Activated CD4-positive, alpha-beta T cell treated with anti-CD3 and anti-CD28 coated beads, Interleukin-2, amount 10 ng/mL, durations not matched to agents 7 days and 5 days (primary cell): ENCODE measurements at regions not wholly inside any gene's neighbourhood (a gene's known extent, or its start where the extent isn't known, plus 50 kb on each side); places are given as distances from the start of the nearest gene placed in this dataset.
A peak's percentile ranks its signal among the peaks of the same experiment; 100 is the strongest.
"Not testable (repeated sequence)": the region's sequence is repeated elsewhere in the genome, so short reads cannot be mapped to it uniquely, and the experiment has no call there.

Experiments
- CTCF ChIA-PET: fragments of 350-600 bp; sonication (Branson Sonifier 250); formaldehyde crosslinking; loops from one replicate; lab custom pipeline; 2021; ENCODE audit warnings: antibody characterized with exemption; lab: Charles Lee
- POLR2A ChIA-PET: fragments of 350-600 bp; sonication (Branson Sonifier 250); formaldehyde crosslinking; loops from one replicate; lab custom pipeline; 2021; ENCODE audit warnings: antibody characterized with exemption; lab: Charles Lee
- DNase-seq: peaks from one replicate; pipeline ENCODE4 v3.0.0-alpha.2; 2020
- H3K27ac Mint-ChIP-seq: one replicate; pipeline ENCODE4 v1.8.0; 2021; ENCODE audit warnings: mild to moderate bottlenecking, moderate library complexity, mixed read lengths
- H3K27me3 Mint-ChIP-seq: one replicate; pipeline ENCODE4 v1.8.0; 2021; ENCODE audit warnings: mixed read lengths
- H3K36me3 Mint-ChIP-seq: one replicate; pipeline ENCODE4 v1.8.0; 2021; ENCODE audit warnings: low read depth, mixed read lengths
- H3K4me1 Mint-ChIP-seq: one replicate; pipeline ENCODE4 v1.8.0; 2021; ENCODE audit warnings: mixed read lengths
- H3K4me3 Mint-ChIP-seq: one replicate; pipeline ENCODE4 v1.8.0; 2021; ENCODE audit warnings: mild to moderate bottlenecking, moderate library complexity, mixed read lengths
- H3K9me3 Mint-ChIP-seq: one replicate; pipeline ENCODE4 v1.8.0; 2021; ENCODE audit warnings: mixed read lengths

GRCh38 chr5:62214701-62215100, 91.3 kb upstream of the KIF2A start:
- ChIA-PET POLR2A (no interaction called here), CTCF (no interaction called here)
- Mint-ChIP-seq H3K27ac (no peak overlapping the region), H3K27me3 (peaks cover 32% of the 10 kb centered on the region), H3K36me3 (no peaks in the 10 kb centered on the region), H3K9me3 (no peaks in the 10 kb centered on the region), H3K4me3 (no peak overlapping the region), H3K4me1 (no peaks in the 10 kb centered on the region)
- DNase-seq = no peak

- H3K4me3 Mint-ChIP-seq, DNase-seq, H3K27ac Mint-ChIP-seq, POLR2A ChIA-PET, H3K9me3 Mint-ChIP-seq, CTCF ChIA-PET, H3K36me3 Mint-ChIP-seq, H3K4me1 Mint-ChIP-seq: not testable (repeated sequence)
- H3K27me3 Mint-ChIP-seq = peaks cover 30% of the 10 kb centered on the region
Observed at GRCh38 chr5:62216603-62217002, 89.4 kb upstream of the KIF2A start.

- H3K4me3 Mint-ChIP-seq, H3K4me1 Mint-ChIP-seq, POLR2A ChIA-PET, CTCF ChIA-PET, DNase-seq, H3K9me3 Mint-ChIP-seq, H3K36me3 Mint-ChIP-seq, H3K27ac Mint-ChIP-seq: not testable (repeated sequence)
- peaks cover 26% of the 10 kb centered on the region for H3K27me3 Mint-ChIP-seq
Observed at GRCh38 chr5:62217095-62217494, 88.9 kb upstream of the KIF2A start.

- H3K27ac Mint-ChIP-seq, H3K4me1 Mint-ChIP-seq, H3K9me3 Mint-ChIP-seq, POLR2A ChIA-PET, H3K4me3 Mint-ChIP-seq, DNase-seq, H3K36me3 Mint-ChIP-seq: not testable (repeated sequence)
- CTCF ChIA-PET = interaction anchor here (0.5 kb wide), 1 partner anchor 1266 kb away, joined by 3 read pairs; no protein-coding TSS in a partner anchor
- peaks cover 20% of the 10 kb centered on the region for H3K27me3 Mint-ChIP-seq
Observed at GRCh38 chr5:62218860-62219259, 87.1 kb upstream of the KIF2A start.

- H3K27ac Mint-ChIP-seq, H3K9me3 Mint-ChIP-seq, DNase-seq, H3K4me3 Mint-ChIP-seq, CTCF ChIA-PET, POLR2A ChIA-PET, H3K36me3 Mint-ChIP-seq: not testable (repeated sequence)
- Mint-ChIP-seq H3K27me3 (peaks cover 11% of the 10 kb centered on the region), H3K4me1 (peaks cover 18% of the 10 kb centered on the region)
Observed at GRCh38 chr5:62221881-62222280, 84.1 kb upstream of the KIF2A start.

- H3K4me1 Mint-ChIP-seq = peaks cover 18% of the 10 kb centered on the region
- H3K36me3 Mint-ChIP-seq, CTCF ChIA-PET, DNase-seq, H3K27me3 Mint-ChIP-seq, H3K9me3 Mint-ChIP-seq, H3K4me3 Mint-ChIP-seq, POLR2A ChIA-PET, H3K27ac Mint-ChIP-seq: not testable (repeated sequence)
Observed at GRCh38 chr5:62222305-62222704, 83.7 kb upstream of the KIF2A start.

- H3K36me3 Mint-ChIP-seq, POLR2A ChIA-PET, H3K27me3 Mint-ChIP-seq, H3K9me3 Mint-ChIP-seq: not testable (repeated sequence)
- DNase-seq = peak; percentile 85
- CTCF ChIA-PET = interaction anchor here (0.7 to 2.0 kb wide), 7 partner anchors 30 to 1024 kb away, joined by 3 to 11 read pairs (median 3); no protein-coding TSS in a partner anchor
- H3K27ac Mint-ChIP-seq = peak overlapping the region; percentile 90
- H3K4me3 Mint-ChIP-seq = peak overlapping the region; percentile 72
- peaks cover 18% of the 10 kb centered on the region for H3K4me1 Mint-ChIP-seq
Observed at GRCh38 chr5:62223312-62223670, 82.7 kb upstream of the KIF2A start.

- CTCF ChIA-PET = interaction anchor here (0.6 to 2.0 kb wide), 23 partner anchors 8 to 195 kb away, joined by 3 to 11 read pairs (median 4); partner anchors contain the start of genes DIMT1 and KIF2A
- Mint-ChIP-seq H3K4me3 (peak overlapping the region; percentile 45), H3K4me1 (peaks cover 18% of the 10 kb centered on the region), H3K27ac (peak overlapping the region; percentile 73)
- H3K27me3 Mint-ChIP-seq, DNase-seq, H3K36me3 Mint-ChIP-seq, H3K9me3 Mint-ChIP-seq, POLR2A ChIA-PET: not testable (repeated sequence)
Observed at GRCh38 chr5:62224987-62225601, 80.9 kb upstream of the KIF2A start.

- not testable (repeated sequence) for H3K27ac Mint-ChIP-seq, H3K9me3 Mint-ChIP-seq, H3K27me3 Mint-ChIP-seq, DNase-seq, H3K36me3 Mint-ChIP-seq, H3K4me3 Mint-ChIP-seq
- peaks cover 11% of the 10 kb centered on the region for H3K4me1 Mint-ChIP-seq
- CTCF ChIA-PET = interaction anchor here (0.6 kb wide), 1 partner anchor 79 kb away, joined by 3 read pairs; no protein-coding TSS in a partner anchor
- POLR2A ChIA-PET = interaction anchor here (0.6 kb wide), 1 partner anchor 690 kb away, joined by 3 read pairs; no protein-coding TSS in a partner anchor
Observed at GRCh38 chr5:62230876-62231388, 75.1 kb upstream of the KIF2A start.

- ChIA-PET CTCF (interaction anchor here (0.6 to 0.7 kb wide), 2 partner anchors 78 to 101 kb away, joined by 3 read pairs; no protein-coding TSS in a partner anchor), POLR2A (interaction anchor here (0.6 kb wide), 1 partner anchor 300 kb away, joined by 3 read pairs; no protein-coding TSS in a partner anchor)
- no peak overlapping the region for H3K27ac Mint-ChIP-seq
- peaks cover 3% of the 10 kb centered on the region for H3K36me3 Mint-ChIP-seq
- H3K4me1 Mint-ChIP-seq = peaks cover 10% of the 10 kb centered on the region
- peaks cover 3% of the 10 kb centered on the region for H3K9me3 Mint-ChIP-seq
- DNase-seq = no peak
- no peaks in the 10 kb centered on the region for H3K27me3 Mint-ChIP-seq
- H3K4me3 Mint-ChIP-seq = no peak overlapping the region
Observed at GRCh38 chr5:62231576-62231975, 74.4 kb upstream of the KIF2A start.

- H3K4me1 Mint-ChIP-seq = peaks cover 16% of the 10 kb centered on the region
- H3K4me3 Mint-ChIP-seq, H3K27me3 Mint-ChIP-seq, H3K36me3 Mint-ChIP-seq, DNase-seq, H3K27ac Mint-ChIP-seq, POLR2A ChIA-PET, H3K9me3 Mint-ChIP-seq: not testable (repeated sequence)
- CTCF ChIA-PET = interaction anchor here (1.2 kb wide), 1 partner anchor 33 kb away, joined by 3 read pairs; no protein-coding TSS in a partner anchor
Observed at GRCh38 chr5:62232218-62232617, 73.8 kb upstream of the KIF2A start.

GRCh38 chr5:62233083-62234046, 72.6 kb upstream of the KIF2A start:
- POLR2A ChIA-PET, H3K27me3 Mint-ChIP-seq, H3K27ac Mint-ChIP-seq, H3K9me3 Mint-ChIP-seq, DNase-seq, H3K4me3 Mint-ChIP-seq, H3K36me3 Mint-ChIP-seq: not testable (repeated sequence)
- CTCF ChIA-PET = interaction anchor here (1.2 to 1.5 kb wide), 4 partner anchors 9 to 124 kb away, joined by 3 read pairs; no protein-coding TSS in a partner anchor
- peaks cover 16% of the 10 kb centered on the region for H3K4me1 Mint-ChIP-seq
